Mesenteric fat pad (tissue), 1 donor: ENCODE measurements at regions not wholly inside any gene's neighbourhood (a gene's known extent, or its start where the extent isn't known, plus 50 kb on each side); places are given as distances from the start of the nearest gene placed in this dataset.

ENCODE experiments used
- DNase-seq: peaks from one replicate; pipeline ENCODE4 v3.0.0-alpha.2; 2020; ENCODE audit warnings: low spot score
- donor health status: DM: yes; HTN: yes; CAD: no.

GRCh38 chr2:45153121-45153520 is 143.9 kb upstream of the SIX2 start:
- no peak for DNase-seq

DNA sequence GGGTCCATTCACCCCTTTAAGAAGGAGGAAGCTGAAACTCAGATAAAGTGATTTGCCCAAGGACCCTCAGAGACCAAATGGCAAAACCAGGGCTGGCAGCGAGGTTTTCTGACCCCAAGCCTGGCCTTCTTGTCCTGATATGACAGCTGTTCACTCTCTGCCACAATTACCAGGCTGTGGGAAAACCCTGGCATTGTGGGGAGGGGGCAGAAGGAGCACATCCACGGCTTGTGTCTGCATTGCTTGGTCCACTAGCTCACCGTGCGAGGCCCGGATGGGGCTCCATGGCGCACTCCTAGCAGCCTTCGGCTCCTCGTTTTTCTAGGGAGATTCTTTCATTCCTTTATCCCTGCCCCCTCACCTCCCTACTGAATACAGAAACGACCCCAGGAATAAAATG is 143.4 kb upstream of the SIX2 start:
- no peak for DNase-seq

DNA sequence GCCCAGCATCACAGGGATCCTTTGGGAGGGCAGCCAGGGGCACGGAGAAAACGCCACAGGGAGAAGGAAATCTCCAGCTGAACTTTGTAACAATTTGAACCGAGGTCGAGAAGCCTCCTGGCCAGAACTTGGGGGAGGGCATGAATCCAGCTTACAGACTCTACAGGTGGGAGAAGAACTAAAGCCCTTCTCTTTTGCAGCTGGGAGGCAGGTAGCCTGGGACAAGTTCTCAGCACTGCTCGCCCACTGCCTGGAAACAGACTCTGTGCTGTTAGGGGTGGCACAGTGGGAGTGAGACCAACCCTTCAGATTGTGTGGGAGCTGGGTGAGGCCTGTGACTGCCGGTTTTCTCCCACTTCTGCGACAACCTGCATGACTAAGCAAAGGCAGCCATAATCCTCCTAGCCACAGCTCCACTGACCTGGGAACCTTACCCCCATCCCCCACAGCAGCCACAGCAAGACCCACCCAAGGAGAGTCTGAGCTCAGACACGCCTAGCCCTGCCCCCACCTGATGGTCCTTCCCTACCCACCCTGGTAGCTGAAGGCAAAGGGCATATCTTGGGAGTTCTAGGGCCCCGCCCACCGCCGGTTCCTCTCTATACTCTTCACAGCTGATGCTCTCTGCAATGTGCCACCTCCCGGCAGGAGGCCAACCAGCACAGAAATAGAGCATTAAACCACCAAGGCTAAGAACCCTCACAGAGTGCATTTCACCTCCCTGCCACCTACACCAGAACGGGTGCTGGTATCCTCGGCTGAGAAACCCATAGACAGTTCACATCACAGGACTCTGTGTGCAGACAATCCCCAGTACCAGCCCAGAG is 136.0 kb upstream of the SIX2 start:
- DNase-seq, result no peak

DNA sequence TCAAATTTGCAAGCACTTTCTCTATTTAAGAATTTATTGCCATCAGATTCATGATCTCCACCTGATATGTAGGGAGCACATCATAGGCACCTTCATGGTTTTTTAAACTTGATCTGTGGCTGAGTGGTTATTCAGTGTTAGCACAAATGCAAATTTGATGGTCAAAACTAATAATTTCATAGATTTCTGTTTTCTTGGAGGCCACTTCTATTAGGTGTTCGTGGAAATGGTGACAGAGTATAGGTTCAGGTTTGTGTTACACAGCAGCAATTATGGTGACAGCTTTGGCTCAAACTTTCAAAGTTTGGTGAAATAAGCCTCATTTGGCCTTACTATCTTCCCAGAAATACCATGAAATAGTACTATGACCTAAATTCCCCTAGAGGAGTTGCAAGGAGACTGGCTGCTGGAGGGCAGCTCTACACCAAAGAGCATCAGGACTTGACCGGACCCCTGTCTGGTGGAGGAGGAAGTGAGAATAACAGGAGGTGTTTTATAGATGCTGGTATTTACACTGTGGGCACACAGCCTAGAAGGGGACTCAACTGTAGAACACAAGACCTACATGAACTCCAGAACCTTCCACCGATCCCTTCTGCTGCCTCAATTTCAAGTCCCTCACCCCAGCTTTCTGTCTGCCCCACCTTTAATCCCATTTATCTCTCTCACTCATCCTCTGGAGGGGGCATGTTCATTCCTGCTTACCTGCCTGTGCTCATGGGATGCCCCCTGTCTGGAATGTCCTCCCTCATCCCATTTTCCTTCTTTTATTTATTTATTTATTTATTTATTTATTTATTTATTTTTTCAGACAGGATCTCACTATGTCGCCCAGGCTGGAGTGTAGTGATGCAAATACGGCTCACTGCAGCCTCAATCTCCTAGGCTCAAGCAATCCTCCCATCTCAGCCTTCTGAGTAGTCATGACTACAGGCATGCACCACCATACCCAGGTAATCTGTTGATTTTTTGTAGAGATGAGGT is 132.9 kb upstream of the SIX2 start:
- DNase-seq, result no peak

DNA sequence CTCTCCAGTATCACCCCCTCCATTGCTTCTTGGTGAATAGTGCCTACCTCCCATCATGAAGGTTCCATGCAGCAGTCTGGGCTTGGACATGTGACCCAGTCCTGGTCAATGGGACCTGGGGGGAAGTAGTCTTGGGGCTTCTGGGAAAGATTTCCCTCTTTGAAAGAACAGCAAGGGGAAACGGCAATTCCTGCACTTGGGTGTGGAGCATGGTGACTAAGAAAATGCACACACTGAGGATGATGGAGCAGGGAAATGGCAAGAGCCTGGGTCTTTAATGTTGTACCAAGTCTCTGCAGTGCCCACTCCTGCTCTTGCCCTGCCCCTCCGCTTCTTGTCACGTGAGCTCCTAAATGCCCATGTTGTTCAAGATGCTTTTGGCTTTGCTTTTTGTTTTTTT is 131.4 kb upstream of the SIX2 start:
- DNase-seq, result no peak

DNA sequence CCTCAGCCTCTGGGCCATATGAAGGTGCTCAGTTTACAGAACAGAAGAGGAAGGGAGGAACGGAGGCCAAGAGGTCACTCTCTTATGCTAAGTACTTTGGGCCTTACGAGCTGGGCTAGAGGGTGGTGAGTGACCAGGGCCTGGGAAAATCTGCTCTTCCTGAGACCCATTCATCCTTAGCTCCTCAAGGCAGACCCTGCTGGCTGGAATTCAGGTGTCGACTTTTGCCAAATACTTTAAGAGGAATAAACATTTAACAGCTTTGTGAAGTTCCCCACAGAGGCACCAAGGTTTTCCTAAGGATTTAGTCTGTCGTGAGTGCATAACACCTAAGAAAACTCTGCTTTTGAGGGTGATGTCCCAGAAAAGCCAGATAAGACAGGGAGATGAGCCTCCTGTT is 129.7 kb upstream of the SIX2 start:
- DNase-seq, result no peak

GRCh38 chr2:45137966-45138695 is 128.9 kb upstream of the SIX2 start:
- no peak for DNase-seq

DNA sequence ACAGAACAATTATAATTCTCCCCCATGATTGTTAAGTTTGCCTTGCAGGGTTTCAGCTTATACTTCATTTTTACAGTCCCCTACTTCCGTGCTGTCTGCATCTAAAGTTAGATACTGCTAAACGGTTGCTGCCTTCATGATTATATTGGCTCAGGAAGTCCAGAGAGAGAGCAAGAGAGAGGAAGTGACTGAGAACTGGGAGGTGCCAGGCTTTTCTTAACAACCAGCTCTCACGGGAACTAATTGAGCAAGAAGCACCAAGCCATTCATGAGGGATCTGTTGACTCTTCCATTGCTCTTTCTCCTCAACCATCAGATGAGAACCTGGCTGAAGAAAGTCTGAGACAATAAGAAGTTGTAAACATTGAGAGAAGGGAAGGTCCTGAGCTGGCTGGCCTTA is 125.5 kb upstream of the SIX2 start:
- no peak for DNase-seq

DNA sequence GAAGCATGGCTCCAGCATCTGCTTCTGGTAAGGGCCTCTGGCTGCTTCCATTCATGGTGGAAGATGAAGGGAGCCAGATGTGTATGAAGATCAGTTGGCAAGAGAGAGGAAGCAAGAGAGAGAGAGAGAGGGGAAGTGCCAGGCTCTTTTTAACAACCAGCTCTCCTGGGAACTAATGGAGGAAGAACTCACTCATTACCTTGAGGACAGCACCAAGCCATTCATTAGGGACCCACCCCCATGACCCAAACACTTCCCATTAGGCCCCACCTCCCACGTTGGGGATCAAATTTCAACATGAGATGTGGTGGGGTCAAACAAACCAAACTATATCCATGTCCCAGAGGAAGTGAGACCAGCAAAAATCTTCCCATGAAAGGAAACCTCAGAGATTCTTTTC is 124.8 kb upstream of the SIX2 start:
- no peak for DNase-seq

- no peak for DNase-seq
Measured at GRCh38 chr2:45132551-45132950, 123.3 kb upstream of the SIX2 start.

DNA sequence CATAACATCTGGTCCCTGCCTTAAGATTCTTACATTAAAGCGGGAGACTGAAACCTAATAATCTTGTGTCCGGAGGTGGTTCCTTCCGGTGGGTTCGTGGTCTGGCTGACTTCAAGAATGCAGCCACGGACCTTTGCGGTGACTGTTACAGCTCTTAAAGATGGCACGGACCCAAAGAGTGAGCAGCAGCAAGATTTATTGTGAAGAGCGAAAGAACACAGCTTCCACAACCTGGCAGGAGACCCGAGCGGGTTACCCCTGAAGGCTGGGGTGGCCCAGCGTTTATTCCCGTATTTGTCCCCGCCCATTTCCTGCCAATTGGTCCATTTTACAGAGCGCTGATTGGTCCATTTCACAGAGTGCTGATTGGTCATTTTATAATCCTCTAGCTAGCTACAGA is 122.3 kb upstream of the SIX2 start:
- no peak for DNase-seq

DNA sequence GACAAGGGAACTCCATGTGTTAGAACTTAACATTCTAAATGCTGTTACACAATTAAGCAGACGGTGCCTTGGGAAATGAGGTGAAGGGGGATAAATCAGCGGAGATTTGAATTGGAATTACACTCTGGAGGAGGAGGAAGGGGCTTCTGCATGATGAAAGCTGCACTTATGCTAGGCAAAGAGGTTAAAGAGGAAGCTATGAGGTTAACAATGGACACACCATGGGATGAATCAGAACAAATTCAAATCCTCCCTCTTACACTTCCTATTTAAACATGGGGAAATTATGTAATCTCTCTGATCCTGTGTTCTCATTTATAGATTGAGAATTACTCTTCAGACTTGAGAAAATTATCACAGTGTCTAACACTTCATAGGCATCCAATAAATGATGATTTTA is 121.5 kb upstream of the SIX2 start:
- no peak for DNase-seq

DNA sequence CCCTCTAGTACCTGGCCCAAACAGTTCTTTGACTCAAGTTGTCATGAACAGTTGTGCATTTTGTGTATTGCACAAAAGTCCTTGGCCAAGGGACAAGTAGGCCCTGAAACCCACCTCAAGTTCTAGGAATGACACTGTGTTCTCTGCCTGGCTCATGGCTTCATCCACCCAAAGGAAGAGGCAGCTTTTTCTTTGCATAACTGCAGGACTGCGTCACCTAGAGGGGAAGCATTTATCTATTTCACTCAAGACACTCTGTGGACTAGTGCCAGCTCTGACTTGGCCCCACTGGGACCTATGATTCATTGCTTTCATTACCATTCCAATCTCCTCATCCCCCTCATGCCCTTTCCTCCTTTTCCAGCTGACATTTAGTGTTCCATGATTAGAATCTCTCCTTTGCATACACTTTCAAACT is 119.3 kb upstream of the SIX2 start:
- DNase-seq, result no peak

DNA sequence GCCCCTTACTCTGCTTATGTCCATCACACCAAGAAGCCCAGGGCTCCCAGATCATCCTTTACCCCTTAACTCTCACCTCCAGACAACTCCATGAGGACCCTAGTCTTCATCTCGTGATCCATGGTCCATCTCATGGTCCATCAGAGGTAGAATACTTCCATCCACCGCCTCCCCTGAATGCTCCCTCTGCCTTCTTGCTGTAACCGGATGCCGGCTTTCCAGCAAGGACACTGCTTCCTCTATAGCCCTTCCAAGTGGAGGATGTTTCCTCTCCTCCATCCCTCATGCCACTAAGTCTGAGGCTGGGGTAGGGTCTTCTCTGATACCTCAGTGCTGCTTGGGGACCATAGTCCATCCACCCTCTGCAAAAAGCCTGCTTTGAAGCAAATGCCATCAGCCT is 118.6 kb upstream of the SIX2 start:
- no peak for DNase-seq

- no peak for DNase-seq
Measured at GRCh38 chr2:45127321-45127720, 118.1 kb upstream of the SIX2 start.

DNA sequence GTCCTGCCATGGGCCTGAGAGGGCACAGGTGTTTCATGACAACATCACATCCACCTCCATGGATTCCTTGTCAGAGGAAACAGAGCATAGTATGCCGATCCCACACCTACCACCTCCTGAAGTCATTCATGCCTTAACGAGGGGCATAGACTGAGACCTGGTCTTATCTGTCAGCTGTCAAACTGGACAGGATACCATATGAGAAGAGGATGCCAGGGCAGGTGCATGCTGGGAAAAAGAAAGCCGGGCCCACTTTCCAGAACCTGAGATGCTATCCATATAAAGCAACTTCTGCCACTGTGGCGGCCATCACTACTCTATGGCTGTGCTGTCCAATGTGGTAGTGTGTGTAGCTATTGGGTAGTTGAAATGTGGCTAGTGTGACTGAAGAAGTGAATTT is 116.0 kb upstream of the SIX2 start:
- DNase-seq, result no peak

DNA sequence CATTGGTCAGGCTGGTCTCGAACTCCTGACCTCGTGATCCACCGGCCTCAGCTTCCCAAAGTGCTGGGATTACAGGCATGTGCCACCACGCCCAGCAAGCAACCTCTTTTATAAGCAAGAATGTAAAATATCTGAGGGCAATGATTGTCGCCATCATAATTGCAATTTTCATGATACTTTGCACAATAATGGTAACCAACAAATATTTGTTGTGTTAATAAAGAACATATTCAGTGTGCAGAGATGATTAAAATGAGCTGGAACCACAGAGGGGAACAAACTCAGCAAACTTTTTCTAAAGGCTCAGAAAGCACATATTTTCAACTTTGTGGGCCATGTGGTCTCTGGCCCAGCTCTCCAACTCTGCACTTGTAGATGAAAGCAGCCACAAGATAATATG is 115.2 kb upstream of the SIX2 start:
- no peak for DNase-seq

DNA sequence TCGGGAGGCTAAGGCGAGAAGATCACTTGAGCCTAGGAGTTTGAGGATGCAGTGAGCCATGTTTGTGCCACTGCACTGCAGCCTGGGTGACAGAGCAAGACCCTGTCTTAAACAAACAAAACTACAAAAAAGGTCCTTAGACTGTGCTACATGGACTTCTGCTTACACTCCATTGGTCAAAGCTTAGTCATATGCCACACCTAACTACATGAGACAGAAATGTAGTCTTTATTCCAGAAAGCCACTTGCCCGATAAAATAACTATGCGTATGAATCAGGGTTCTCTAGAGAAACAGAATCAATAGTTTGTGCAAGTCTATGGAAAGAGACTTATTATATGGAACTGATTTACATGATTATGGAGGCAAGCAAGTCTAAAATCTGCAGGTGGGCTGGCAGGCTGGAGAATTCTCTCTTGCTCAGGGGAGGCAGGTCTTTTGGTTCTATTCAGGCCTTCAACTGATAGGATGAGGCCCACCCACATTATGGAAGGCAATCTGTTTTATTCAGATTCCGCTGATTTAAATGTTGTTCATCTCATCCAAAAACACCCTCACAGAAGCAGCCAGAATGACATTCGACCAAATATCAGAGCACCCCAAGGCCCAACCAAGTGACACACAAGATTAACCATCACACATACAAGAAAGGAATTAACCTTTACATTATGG is 114.4 kb upstream of the SIX2 start:
- no peak for DNase-seq

GRCh38 chr2:45123065-45123464 is 113.8 kb upstream of the SIX2 start:
- no peak for DNase-seq

DNA sequence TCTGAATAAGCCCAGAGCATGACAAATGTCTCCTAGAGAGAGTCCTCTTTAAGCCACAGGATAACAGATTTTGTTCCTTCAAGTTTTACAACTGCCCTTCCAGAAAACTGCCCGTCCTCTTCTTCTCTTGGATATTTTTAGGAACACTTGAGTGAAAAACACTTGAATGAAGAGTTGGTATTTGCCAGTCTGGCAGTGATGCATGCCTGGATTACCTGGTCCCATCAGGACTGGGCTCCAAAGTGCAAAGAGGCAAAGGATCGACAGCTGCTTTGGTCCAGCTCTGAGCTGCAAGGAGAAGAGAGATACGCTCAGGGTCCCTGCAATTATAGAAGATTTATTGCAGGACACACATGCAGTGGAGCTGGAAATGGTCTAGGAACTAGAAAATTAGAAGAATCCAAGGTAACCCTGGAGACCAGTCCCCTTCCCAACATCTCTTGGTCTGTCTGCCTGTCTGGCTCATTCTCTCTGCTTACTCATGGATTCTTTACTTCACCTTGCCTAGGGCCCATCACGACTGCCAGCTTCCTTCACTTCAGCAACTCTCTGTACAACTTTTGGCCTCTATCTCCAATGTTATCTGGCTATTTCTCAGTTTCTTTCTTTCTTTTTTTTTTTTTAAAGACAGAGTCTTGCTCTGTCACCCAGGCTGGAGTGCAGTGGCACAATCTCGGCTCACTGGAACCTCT is 112.1 kb upstream of the SIX2 start:
- no peak for DNase-seq

DNA sequence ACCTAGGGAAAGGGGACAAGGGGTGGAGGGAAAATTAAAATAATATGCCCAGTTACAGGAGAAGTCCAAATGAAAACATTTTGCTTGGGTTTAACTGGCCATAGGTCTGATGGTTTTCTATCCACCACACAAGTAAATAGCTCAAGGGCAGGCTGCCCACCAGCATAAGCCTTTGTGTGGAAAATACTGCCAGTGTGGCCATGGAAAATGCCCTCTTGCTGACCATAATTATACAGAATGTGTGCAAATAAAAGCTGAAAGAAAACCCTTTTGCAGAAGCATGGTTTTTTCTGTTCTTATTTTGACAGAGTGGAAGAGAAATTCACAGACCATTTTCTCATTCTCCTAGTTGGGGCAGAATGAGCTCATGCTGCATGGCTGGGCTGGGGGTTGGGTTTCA is 111.3 kb upstream of the SIX2 start:
- no peak for DNase-seq
